Activated naive CD4-positive, alpha-beta T cell treated with anti-CD3 and anti-CD28 coated beads, Interleukin-2, amount 50 U/mL, for 24 hours (primary cell): ENCODE measurements at regions not wholly inside any gene's neighbourhood (a gene's known extent, or its start where the extent isn't known, plus 50 kb on each side); places are given as distances from the start of the nearest gene placed in this dataset.

Experiments used
- H3K27ac Mint-ChIP-seq: one replicate; pipeline ENCODE4 v1.8.0; 2021; ENCODE audit warnings: mild to moderate bottlenecking, mixed read lengths
- H3K27me3 Mint-ChIP-seq: one replicate; pipeline ENCODE4 v1.8.0; 2021; ENCODE audit warnings: mixed read lengths
- H3K36me3 Mint-ChIP-seq: one replicate; pipeline ENCODE4 v1.8.0; 2021; ENCODE audit warnings: mixed read lengths
- H3K4me1 Mint-ChIP-seq: one replicate; pipeline ENCODE4 v1.8.0; 2021; ENCODE audit warnings: mixed read lengths
- H3K4me3 Mint-ChIP-seq: one replicate; pipeline ENCODE4 v1.8.0; 2021; ENCODE audit warnings: mild to moderate bottlenecking, mixed read lengths
- H3K9me3 Mint-ChIP-seq: one replicate; pipeline ENCODE4 v1.8.0; 2021; ENCODE audit warnings: mixed read lengths

- no peaks in the 10 kb centered on the region for H3K36me3 Mint-ChIP-seq
- no peak overlapping the region for H3K4me3 Mint-ChIP-seq
- no peaks in the 10 kb centered on the region for H3K4me1 Mint-ChIP-seq
- H3K27ac Mint-ChIP-seq, result no peak overlapping the region
- peaks cover 2% of the 10 kb centered on the region for H3K27me3 Mint-ChIP-seq
- no peaks in the 10 kb centered on the region for H3K9me3 Mint-ChIP-seq
These were observed 184.7 kb upstream of the PPP1R26 start for GRCh38 chr9:135294836-135295235.

GRCh38 chr9:135295551-135296300 lies 183.9 kb upstream of the PPP1R26 start:
- Mint-ChIP-seq H3K27ac (no peak overlapping the region), H3K4me1 (no peaks in the 10 kb centered on the region), H3K4me3 (no peak overlapping the region), H3K9me3 (no peaks in the 10 kb centered on the region), H3K27me3 (peaks cover 2% of the 10 kb centered on the region), H3K36me3 (no peaks in the 10 kb centered on the region)

- Mint-ChIP-seq H3K4me1 (no peaks in the 10 kb centered on the region), H3K36me3 (no peaks in the 10 kb centered on the region), H3K27me3 (no peaks in the 10 kb centered on the region), H3K4me3 (no peak overlapping the region), H3K9me3 (no peaks in the 10 kb centered on the region), H3K27ac (no peak overlapping the region)
These were observed 182.7 kb upstream of the PPP1R26 start for GRCh38 chr9:135296735-135297455.

GRCh38 chr9:135297456-135298075 lies 182.0 kb upstream of the PPP1R26 start:
- H3K4me3 Mint-ChIP-seq, result no peak overlapping the region
- H3K27me3 Mint-ChIP-seq, result no peaks in the 10 kb centered on the region
- no peak overlapping the region for H3K27ac Mint-ChIP-seq
- H3K4me1 Mint-ChIP-seq, result no peaks in the 10 kb centered on the region
- no peaks in the 10 kb centered on the region for H3K36me3 Mint-ChIP-seq
- no peaks in the 10 kb centered on the region for H3K9me3 Mint-ChIP-seq

- Mint-ChIP-seq H3K4me3 (no peak overlapping the region), H3K36me3 (no peaks in the 10 kb centered on the region), H3K27ac (no peak overlapping the region), H3K4me1 (no peaks in the 10 kb centered on the region), H3K9me3 (no peaks in the 10 kb centered on the region), H3K27me3 (no peaks in the 10 kb centered on the region)
These were observed 180.4 kb upstream of the PPP1R26 start for GRCh38 chr9:135299239-135299590.

- Mint-ChIP-seq H3K27me3 (no peaks in the 10 kb centered on the region), H3K36me3 (no peaks in the 10 kb centered on the region), H3K27ac (no peak overlapping the region), H3K4me1 (no peaks in the 10 kb centered on the region), H3K4me3 (no peak overlapping the region), H3K9me3 (no peaks in the 10 kb centered on the region)
These were observed 179.8 kb upstream of the PPP1R26 start for GRCh38 chr9:135299651-135300345.

- H3K27ac Mint-ChIP-seq, result no peak overlapping the region
- H3K36me3 Mint-ChIP-seq, result no peaks in the 10 kb centered on the region
- no peaks in the 10 kb centered on the region for H3K27me3 Mint-ChIP-seq
- H3K4me3 Mint-ChIP-seq, result no peak overlapping the region
- no peaks in the 10 kb centered on the region for H3K9me3 Mint-ChIP-seq
- no peaks in the 10 kb centered on the region for H3K4me1 Mint-ChIP-seq
These were observed 179.0 kb upstream of the PPP1R26 start for GRCh38 chr9:135300346-135301141.

GRCh38 chr9:135301271-135302263 lies 178.0 kb upstream of the PPP1R26 start:
- H3K27ac Mint-ChIP-seq, result no peak overlapping the region
- H3K4me1 Mint-ChIP-seq, result no peaks in the 10 kb centered on the region
- H3K36me3 Mint-ChIP-seq, result no peaks in the 10 kb centered on the region
- H3K4me3 Mint-ChIP-seq, result no peak overlapping the region
- H3K27me3 Mint-ChIP-seq, result no peaks in the 10 kb centered on the region
- no peaks in the 10 kb centered on the region for H3K9me3 Mint-ChIP-seq

GRCh38 chr9:135302329-135303279 lies 177.0 kb upstream of the PPP1R26 start:
- Mint-ChIP-seq H3K36me3 (no peaks in the 10 kb centered on the region), H3K27ac (no peak overlapping the region), H3K9me3 (no peaks in the 10 kb centered on the region), H3K27me3 (peaks cover 1% of the 10 kb centered on the region), H3K4me1 (no peaks in the 10 kb centered on the region), H3K4me3 (no peak overlapping the region)

- no peak overlapping the region for H3K4me3 Mint-ChIP-seq
- no peaks in the 10 kb centered on the region for H3K4me1 Mint-ChIP-seq
- H3K36me3 Mint-ChIP-seq, result no peaks in the 10 kb centered on the region
- H3K9me3 Mint-ChIP-seq, result no peaks in the 10 kb centered on the region
- H3K27ac Mint-ChIP-seq, result no peak overlapping the region
- H3K27me3 Mint-ChIP-seq, result peaks cover 1% of the 10 kb centered on the region
These were observed 176.3 kb upstream of the PPP1R26 start for GRCh38 chr9:135303280-135303647.

- Mint-ChIP-seq H3K4me3 (no peak overlapping the region), H3K4me1 (no peaks in the 10 kb centered on the region), H3K9me3 (no peaks in the 10 kb centered on the region), H3K27me3 (peaks cover 1% of the 10 kb centered on the region), H3K27ac (no peak overlapping the region), H3K36me3 (no peaks in the 10 kb centered on the region)
These were observed 175.6 kb upstream of the PPP1R26 start for GRCh38 chr9:135303865-135304499.

GRCh38 chr9:135304886-135305285 lies 174.7 kb upstream of the PPP1R26 start:
- Mint-ChIP-seq H3K4me3 (no peak overlapping the region), H3K4me1 (no peaks in the 10 kb centered on the region), H3K27me3 (peaks cover 1% of the 10 kb centered on the region)

GRCh38 chr9:135305546-135306180 lies 173.9 kb upstream of the PPP1R26 start:
- Mint-ChIP-seq H3K9me3 (no peaks in the 10 kb centered on the region), H3K27me3 (peaks cover 4% of the 10 kb centered on the region), H3K4me1 (no peaks in the 10 kb centered on the region), H3K27ac (no peak overlapping the region), H3K4me3 (no peak overlapping the region), H3K36me3 (no peaks in the 10 kb centered on the region)

More at GRCh38 chr9:135304886-135305285, 174.7 kb upstream of the PPP1R26 start:
- Mint-ChIP-seq H3K9me3 (no peaks in the 10 kb centered on the region), H3K36me3 (no peaks in the 10 kb centered on the region), H3K27ac (no peak overlapping the region)
